H1 (cell line): ENCODE measurements at regions not wholly inside any gene's neighbourhood (a gene's known extent, or its start where the extent isn't known, plus 50 kb on each side); places are given as distances from the start of the nearest gene placed in this dataset.
A peak's percentile ranks its signal among the peaks of the same experiment; 100 is the strongest.

ENCODE experiments used
- CTCF ChIA-PET: fragments of 300-600 bp; sonication (Branson Sonifier 250); formaldehyde crosslinking; loops from one replicate; lab custom pipeline; 2021; ENCODE audit not compliant: partially characterized antibody; lab: Charles Lee
- POLR2A ChIA-PET: fragments of 300-600 bp; sonication (Branson Sonifier 250); formaldehyde crosslinking; loops from one replicate; lab custom pipeline; 2021; ENCODE audit warnings: inconsistent platforms; ENCODE audit not compliant: partially characterized antibody; lab: Charles Lee
- DNase-seq, 2 experiments: peaks; one replicate each; pipeline versions ENCODE4 v3.0.0 to v3.0.0-alpha.2; 2010 to 2022; ENCODE audit warnings: low spot score in 2 of 2, low read depth in 1 of 2, mixed read lengths in 1 of 2
- FAIRE-seq: peaks from 2 replicates; lab custom pipeline; 2011; peaks lifted over from hg19 to GRCh38; lab: Jason Lieb, UNC
- H2AFZ ChIP-seq: 2 replicates; pipeline ENCODE4 v1.8.1; 2012; ENCODE audit warnings: low read length, inconsistent platforms
- H2AK5ac ChIP-seq: 2 replicates; pipeline ENCODE4 v1.6.1; 2013; ENCODE audit warnings: low read depth, low read length
- H2BK120ac ChIP-seq: replicated peaks from 2 replicates; pipeline ENCODE3; 2013; ENCODE audit warnings: low read depth, low read length, inconsistent platforms
- H2BK12ac ChIP-seq: 2 replicates; pipeline ENCODE4 v1.6.1; 2013; ENCODE audit warnings: low read depth, low read length
- H2BK15ac ChIP-seq: 2 replicates; pipeline ENCODE4 v1.6.1; 2013; ENCODE audit warnings: low read length
- H2BK20ac ChIP-seq: 2 replicates; pipeline ENCODE4 v1.6.1; 2013; ENCODE audit warnings: low read length
- H2BK5ac ChIP-seq: 2 replicates; pipeline ENCODE4 v1.6.1; 2013; ENCODE audit warnings: low read depth, low read length
- H3K14ac ChIP-seq: 2 replicates; pipeline ENCODE4 v1.6.1; 2013; ENCODE audit warnings: inconsistent platforms; ENCODE audit not compliant: insufficient read length
- H3K18ac ChIP-seq: 2 replicates; pipeline ENCODE4 v1.6.1; 2013; ENCODE audit warnings: low read length; ENCODE audit errors: extremely low read depth
- H3K23ac ChIP-seq: 2 replicates; pipeline ENCODE4 v1.6.1; 2013; ENCODE audit warnings: inconsistent platforms; ENCODE audit not compliant: insufficient read length
- H3K23me2 ChIP-seq: 2 replicates; pipeline ENCODE4 v1.6.1; 2013; ENCODE audit warnings: low read depth, low read length
- H3K27ac ChIP-seq: 2 replicates; pipeline ENCODE4 v1.6.1; 2011; ENCODE audit warnings: low read depth, low read length, inconsistent platforms
- H3K27me3 ChIP-seq, 4 experiments: replicated peaks in 1 of 4; 1 replicate in 1 of 4; 2 replicates in 3 of 4; pipeline versions ENCODE4 v1.6.1 to v1.8.1; 2011 to 2013; ENCODE audit warnings: low read length in 3 of 4, mild to moderate bottlenecking in 3 of 4, inconsistent platforms in 2 of 4, mixed read lengths in 2 of 4, moderate library complexity in 1 of 4; ENCODE audit not compliant: control insufficient read depth in 3 of 4, insufficient read depth in 3 of 4; ENCODE audit errors: extremely low read depth in 1 of 4
- H3K36me3 ChIP-seq, 4 experiments: 2 replicates each; pipeline versions ENCODE4 v1.6.1 to v1.8.1; 2011 to 2013; ENCODE audit warnings: mild to moderate bottlenecking in 4 of 4, low read length in 3 of 4, moderate library complexity in 2 of 4, control low read depth in 1 of 4, inconsistent platforms in 1 of 4; ENCODE audit not compliant: insufficient read depth in 4 of 4, control insufficient read depth in 2 of 4
- H3K4ac ChIP-seq: replicated peaks from 2 replicates; pipeline ENCODE3; 2013; ENCODE audit warnings: low read length, low read depth, mixed read lengths, inconsistent platforms; ENCODE audit not compliant: insufficient read length
- H3K4me1 ChIP-seq, 4 experiments: replicated peaks in 1 of 4; 1 replicate in 1 of 4; 2 replicates in 3 of 4; pipeline versions ENCODE4 v1.6.1 to v1.8.1; 2011 to 2013; ENCODE audit warnings: low read length in 3 of 4, inconsistent platforms in 2 of 4, mixed read lengths in 1 of 4; ENCODE audit not compliant: insufficient read depth in 4 of 4, control insufficient read depth in 3 of 4
- H3K4me2 ChIP-seq, 2 experiments: 2 replicates each; pipeline versions ENCODE4 v1.6.1 to v1.8.1; 2011 to 2013; ENCODE audit warnings: low read depth in 2 of 2, low read length in 2 of 2, control low read depth in 1 of 2, inconsistent platforms in 1 of 2, mild to moderate bottlenecking in 1 of 2; ENCODE audit not compliant: insufficient read depth in 1 of 2
- H3K4me3 ChIP-seq, 4 experiments: fragments of 200-600, 300-600 bp in 1 of 4; sonication (generic), shearing (Covaris generic), sonication (Bioruptor Twin) in 1 of 4; 2 replicates each; pipeline versions ENCODE4 v1.5.1 to v1.8.1; 2011 to 2016; ENCODE audit warnings: low read length in 4 of 4, low read depth in 3 of 4, control low read depth in 2 of 4, inconsistent platforms in 2 of 4, mild to moderate bottlenecking in 2 of 4, mixed read lengths in 1 of 4, moderate library complexity in 1 of 4; ENCODE audit not compliant: insufficient read depth in 2 of 4; ENCODE audit errors: extremely low read depth in 1 of 4
- H3K56ac ChIP-seq: replicated peaks from 2 replicates; pipeline ENCODE3; 2013; ENCODE audit warnings: low read depth, mild to moderate bottlenecking, mixed read lengths, low read length, inconsistent platforms; ENCODE audit not compliant: insufficient read length
- H3K79me1 ChIP-seq: 2 replicates; pipeline ENCODE4 v1.6.1; 2013; ENCODE audit warnings: low read depth, low read length, control low read depth
- H3K79me2 ChIP-seq, 2 experiments: 2 replicates each; pipeline versions ENCODE4 v1.6.1 to v1.8.1; 2012 to 2013; ENCODE audit warnings: low read length in 2 of 2, mild to moderate bottlenecking in 2 of 2, inconsistent platforms in 1 of 2; ENCODE audit not compliant: insufficient read depth in 2 of 2, control insufficient read depth in 1 of 2
- H3K9ac ChIP-seq, 4 experiments: replicated peaks in 1 of 4; 1 replicate in 1 of 4; 2 replicates in 3 of 4; pipeline versions ENCODE4 v1.6.1 to v1.8.1; 2011 to 2013; ENCODE audit warnings: low read depth in 3 of 4, low read length in 3 of 4, control low read depth in 2 of 4, mild to moderate bottlenecking in 2 of 4, moderate library complexity in 2 of 4, inconsistent platforms in 1 of 4; ENCODE audit errors: extremely low read depth in 1 of 4
- H3K9me3 ChIP-seq, 2 experiments: 2 replicates each; pipeline versions ENCODE4 v1.6.1 to v1.8.1; 2012 to 2013; ENCODE audit warnings: mild to moderate bottlenecking in 2 of 2, moderate library complexity in 2 of 2, control low read depth in 1 of 2, inconsistent platforms in 1 of 2, low read depth in 1 of 2, low read length in 1 of 2, mixed read lengths in 1 of 2; ENCODE audit not compliant: insufficient read depth in 2 of 2
- H4K20me1 ChIP-seq, 2 experiments: replicated peaks in 1 of 2; 2 replicates each; pipeline versions ENCODE3 to v1.8.1; 2011 to 2013; ENCODE audit warnings: inconsistent platforms in 2 of 2, low read length in 2 of 2, mild to moderate bottlenecking in 1 of 2; ENCODE audit not compliant: insufficient read depth in 2 of 2, control insufficient read depth in 1 of 2
- H4K5ac ChIP-seq: 2 replicates; pipeline ENCODE4 v1.6.1; 2013; ENCODE audit warnings: low read length, low read depth, mixed read lengths, inconsistent platforms; ENCODE audit not compliant: insufficient read length
- H4K8ac ChIP-seq: 2 replicates; pipeline ENCODE4 v1.8.0; 2013; ENCODE audit warnings: mild to moderate bottlenecking, moderate library complexity, low read length, inconsistent platforms; ENCODE audit not compliant: insufficient read depth; ENCODE audit errors: extremely low read depth
- H4K91ac ChIP-seq: replicated peaks from 2 replicates; pipeline ENCODE3; 2013; ENCODE audit warnings: low read length, mixed read lengths, inconsistent platforms; ENCODE audit not compliant: insufficient read length
- CTCF ChIP-seq, 3 experiments: IDR thresholded peaks; 1 replicate in 2 of 3; 2 replicates in 1 of 3; pipeline versions ENCODE4 v1.5.1 to v1.6.1; 2011; ENCODE audit warnings: low read length in 3 of 3, mild to moderate bottlenecking in 3 of 3, inconsistent platforms in 2 of 3, low read depth in 1 of 3, moderate library complexity in 1 of 3; ENCODE audit not compliant: insufficient read depth in 1 of 3; ENCODE audit errors: control extremely low read depth in 1 of 3

GRCh38 chr2:7703048-7703447 is 785.8 kb downstream of the RNF144A start:
- H3K27ac ChIP-seq: no peak overlapping the region
- POLR2A ChIA-PET: interaction anchor here (0.7 to 1.5 kb wide), 5 partner anchors 18 to 1276 kb away, joined by 3 to 6 read pairs (median 3); no protein-coding TSS in a partner anchor
- DNase-seq: no peak
- TF ChIP-seq CTCF (IDR thresholded peaks at IDR 0.05; ENCODE audit: control extremely low read depth in 1 of 3, insufficient read depth in 1 of 3, low read depth in 1 of 3, low read length in 3 of 3): no peak

More at GRCh38 chr2:7703048-7703447, 785.8 kb downstream of the RNF144A start:
- Histone ChIP-seq H3K4ac (no peak overlapping the region), H4K5ac (no peak overlapping the region), H3K27me3 (no peaks in the 10 kb centered on the region), H3K14ac (no peak overlapping the region), H3K9me3 (no peaks in the 10 kb centered on the region), H3K9ac (no peak overlapping the region), H4K20me1 (no peaks in the 10 kb centered on the region), H2BK20ac (no peak overlapping the region), H2AK5ac (no peak overlapping the region), H4K8ac (no peak overlapping the region; the same call in 1 of the 2 replicates), H3K4me1 (peaks cover 2 to 23% (median 13%) of the 10 kb centered on the region in 4 experiments; a peak in 5 of 7 replicates), H3K4me3 (peak overlapping the region in 1 of 4 experiments; percentile 5; a peak in 1 of 8 replicates), H2BK120ac (no peak overlapping the region), H2BK15ac (no peak overlapping the region), H3K4me2 (peak overlapping the region; percentile 40 to 71; a peak in 1 of 4 replicates), H3K36me3 (no peaks in the 10 kb centered on the region), H3K18ac (no peak overlapping the region), H3K56ac (no peak overlapping the region), H3K79me2 (no peaks in the 10 kb centered on the region), H3K23ac (no peak overlapping the region), H3K79me1 (no peaks in the 10 kb centered on the region), H3K23me2 (no peaks in the 10 kb centered on the region), H2BK5ac (0 out of 2 replicates have a peak overlapping the region, but pooled peaks have one; percentile 72), H2AFZ (no peak overlapping the region), H2BK12ac (no peak overlapping the region), H4K91ac (no peak overlapping the region)
- FAIRE-seq: peak; percentile 36
- CTCF ChIA-PET: interaction anchor here (0.6 to 1.7 kb wide), 5 partner anchors 31 to 829 kb away, joined by 3 to 4 read pairs (median 3); no protein-coding TSS in a partner anchor
